ENCODE measurements at regions not wholly inside any gene's neighbourhood (a gene's known extent, or its start where the extent isn't known, plus 50 kb on each side); places are given as distances from the start of the nearest gene placed in this dataset.
A peak's percentile ranks its signal among the peaks of the same experiment; 100 is the strongest.
"Not testable (repeated sequence)": the region's sequence is repeated elsewhere in the genome, so short reads cannot be mapped to it uniquely, and the experiment has no call there.

DNA sequence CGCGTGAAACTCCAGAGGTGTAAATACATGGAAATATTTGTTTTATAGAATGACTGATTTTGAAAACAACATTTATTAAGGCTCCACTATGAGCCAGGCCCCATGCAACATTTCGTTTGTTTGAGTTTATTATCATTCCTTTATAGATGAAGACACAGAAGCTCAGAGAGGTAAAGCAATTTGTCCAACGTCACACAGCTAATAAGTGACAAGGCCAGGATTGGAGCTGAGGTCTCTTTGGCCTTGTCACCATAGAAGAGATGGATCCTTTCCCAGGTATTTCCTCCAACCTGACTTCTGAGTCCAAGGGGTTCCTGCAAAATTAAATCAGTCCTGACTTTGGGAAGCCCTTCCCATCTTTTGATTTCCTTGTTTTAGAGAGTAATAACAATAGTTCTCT is 98.0 kb downstream of the SYF2 start:
- no peak for DNase-seq

DNA sequence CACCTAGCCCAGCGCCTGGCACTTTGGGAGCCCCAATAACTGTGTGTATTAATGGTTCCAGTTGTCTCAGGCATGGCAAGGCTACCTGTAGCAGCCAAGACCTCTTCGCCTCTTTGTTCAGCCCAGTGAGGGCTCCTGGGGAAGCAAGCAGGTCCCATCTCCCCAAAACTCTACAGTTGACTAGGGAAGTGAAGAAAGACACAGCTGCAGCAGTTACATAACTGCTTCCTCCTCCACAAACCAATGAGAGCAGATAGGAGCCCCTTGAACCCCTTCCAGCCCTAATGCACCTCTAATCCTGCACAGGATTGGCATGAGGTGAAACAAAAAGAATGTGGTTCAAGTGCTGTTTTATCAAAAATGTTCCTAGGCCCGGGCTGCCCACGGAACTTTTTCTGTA is 100.5 kb downstream of the SYF2 start:
- DNase-seq = no peak

DNA sequence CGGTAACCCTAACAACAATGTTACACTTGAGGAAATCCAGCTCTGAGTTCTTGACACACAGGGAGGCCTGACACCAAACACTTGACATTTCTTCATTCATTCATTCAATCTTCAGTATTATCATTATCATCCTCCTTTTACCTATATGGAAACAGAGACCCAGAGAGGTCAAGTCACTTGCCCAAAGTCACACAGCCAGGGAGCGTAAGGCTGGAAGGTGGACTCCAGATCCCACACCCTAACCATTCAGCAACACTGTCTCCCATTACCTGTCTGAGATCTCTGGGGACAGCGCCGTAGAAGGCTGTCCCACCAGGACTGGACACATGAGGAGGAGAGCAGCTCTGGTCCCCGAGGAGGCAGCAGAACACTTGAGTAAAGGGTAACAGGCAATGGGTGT is 101.4 kb downstream of the SYF2 start:
- DNase-seq = no peak

DNA sequence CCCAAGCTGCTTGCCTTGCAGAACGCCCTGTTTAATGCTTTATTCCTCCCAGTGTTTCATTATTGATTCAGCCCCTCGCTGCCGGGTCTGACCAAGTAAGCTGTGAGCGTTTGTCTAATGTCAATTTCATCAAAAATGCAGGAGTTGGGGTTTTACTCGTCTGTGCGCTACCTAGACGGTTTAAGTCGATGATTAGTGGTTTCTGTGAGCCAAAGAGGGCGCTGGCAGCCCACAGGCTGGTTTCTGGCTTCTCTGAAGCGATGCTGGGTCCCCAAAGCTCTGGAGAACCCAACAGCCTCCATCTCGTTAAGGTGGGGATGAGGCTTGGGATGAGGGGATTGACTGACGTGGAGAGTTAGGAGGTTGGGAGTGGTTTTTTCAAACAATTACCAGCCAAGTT is 102.9 kb downstream of the SYF2 start:
- DNase-seq = no peak

DNA sequence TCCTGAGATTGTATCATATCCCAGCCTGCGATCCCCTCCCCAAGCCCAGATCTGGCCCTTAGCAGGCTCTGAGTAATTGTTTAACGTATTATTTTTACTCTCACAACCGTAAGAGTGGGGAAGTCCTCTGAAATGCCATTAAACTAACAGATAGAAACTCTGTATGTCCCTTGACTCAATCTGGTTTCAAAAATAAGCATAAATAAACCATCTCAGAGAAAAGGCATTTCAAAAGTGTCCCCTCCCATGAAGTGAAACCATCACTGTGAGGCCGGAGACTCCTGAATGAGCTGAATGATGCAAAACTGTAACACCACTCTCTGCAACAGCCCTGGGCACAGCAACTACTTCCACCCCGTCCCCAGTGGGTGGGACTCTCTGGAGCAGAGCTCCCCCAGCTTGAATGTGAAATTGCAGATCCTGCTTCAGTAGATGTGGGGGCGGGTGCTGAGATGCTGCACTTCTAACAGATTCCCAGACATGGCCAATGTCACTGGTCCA is 104.1 kb downstream of the SYF2 start:
- DNase-seq = peak in 1 of 56 donors; percentile 15

DNA sequence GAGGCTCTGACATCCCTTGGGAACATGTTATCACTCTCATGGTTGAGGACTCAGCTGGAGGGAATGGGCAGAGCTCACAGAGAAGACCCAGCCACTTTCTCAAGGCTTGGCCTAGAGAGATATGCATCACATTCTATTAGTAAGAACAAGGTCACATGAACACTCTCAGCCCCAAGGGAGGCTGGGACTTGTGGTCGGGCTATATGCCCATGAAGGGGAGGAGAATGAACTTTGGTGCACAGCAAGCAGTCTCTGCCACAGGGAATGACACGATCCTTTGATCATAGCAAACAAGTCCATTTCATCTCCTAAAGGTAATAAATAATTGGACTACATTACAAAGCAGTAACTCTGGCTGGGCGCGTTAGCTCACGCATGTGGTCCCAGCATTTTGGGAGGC is 105.7 kb downstream of the SYF2 start:
- no peak for DNase-seq

DNA sequence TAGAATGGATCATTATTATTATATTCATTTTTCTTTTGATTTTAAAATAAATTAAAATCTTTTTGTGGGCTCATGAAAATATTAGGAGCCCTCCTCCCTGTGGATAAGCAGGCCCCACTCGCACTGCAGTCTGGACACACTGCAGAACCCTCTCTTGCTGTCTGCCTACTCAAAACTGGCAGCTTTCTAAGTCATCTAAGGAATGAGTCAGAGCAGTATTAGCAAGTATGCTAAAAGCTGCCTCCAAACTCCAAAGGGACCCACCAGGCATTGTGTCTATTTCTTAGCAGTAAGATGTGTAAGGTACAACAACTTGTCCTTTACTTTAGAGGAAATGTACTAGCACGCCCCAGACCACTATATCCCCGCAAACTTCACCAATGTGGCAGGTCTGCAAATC is 108.8 kb downstream of the SYF2 start:
- peak in 6 of 56 donors; percentile 8 to 25 (median 14) for DNase-seq

DNA sequence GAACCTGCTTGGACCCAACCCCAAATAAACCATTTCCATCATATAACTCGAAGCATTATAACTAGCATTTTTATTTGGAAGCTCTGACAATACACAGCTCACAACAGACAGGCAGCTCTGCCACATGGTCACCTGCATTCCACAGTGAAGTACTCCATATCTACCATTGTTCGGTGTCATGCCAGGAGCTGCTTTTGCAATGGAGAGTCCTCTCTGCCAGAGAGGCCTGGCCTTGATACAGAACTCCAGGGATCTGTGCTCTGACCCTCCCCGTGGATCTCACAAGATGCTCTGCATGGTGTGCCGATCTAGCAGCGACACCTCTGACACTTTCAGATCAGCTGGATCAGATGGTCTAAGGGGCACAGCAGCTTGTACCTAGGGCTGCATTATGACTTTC is 109.6 kb downstream of the SYF2 start:
- no peak for DNase-seq

DNA sequence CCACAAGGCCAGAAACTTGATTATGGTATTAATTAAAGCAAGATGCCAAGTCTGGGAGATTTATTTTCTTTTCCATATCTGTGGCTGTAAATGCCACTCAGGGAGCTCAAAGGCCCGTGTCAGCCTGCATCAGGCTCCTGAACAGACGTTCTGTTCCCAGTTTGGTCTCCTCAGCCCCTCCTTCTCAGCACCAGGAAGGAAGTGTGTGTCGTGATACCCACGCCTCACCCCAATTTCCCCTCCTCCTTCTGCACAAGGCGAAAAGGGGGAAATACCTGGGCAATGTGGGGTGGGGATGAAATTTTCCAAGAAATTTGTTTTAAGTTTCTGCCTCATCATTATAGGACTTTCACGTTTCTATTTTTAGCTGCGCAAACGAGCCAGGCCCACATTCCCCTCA is 112.0 kb downstream of the SYF2 start:
- no peak for DNase-seq

DNA sequence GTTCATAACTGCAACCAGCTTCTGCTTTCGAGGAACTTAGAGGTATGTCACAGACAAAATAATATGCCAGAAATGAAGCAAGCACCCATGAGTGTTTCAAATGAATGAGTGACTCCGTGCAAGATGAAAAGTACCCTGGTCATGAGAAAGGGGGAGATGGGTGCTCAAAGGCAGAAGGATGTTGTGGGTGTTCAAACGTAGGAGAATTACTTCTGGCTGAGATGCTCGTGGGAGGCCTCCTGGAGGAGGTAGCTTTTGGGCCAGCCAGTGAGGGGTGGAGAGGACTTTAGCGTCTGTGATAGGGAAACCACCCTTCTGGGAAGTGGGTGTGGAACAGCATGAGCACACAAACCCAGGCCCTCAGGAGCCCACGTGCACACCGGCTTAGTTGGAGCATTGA is 113.8 kb downstream of the SYF2 start:
- DNase-seq = no peak

DNA sequence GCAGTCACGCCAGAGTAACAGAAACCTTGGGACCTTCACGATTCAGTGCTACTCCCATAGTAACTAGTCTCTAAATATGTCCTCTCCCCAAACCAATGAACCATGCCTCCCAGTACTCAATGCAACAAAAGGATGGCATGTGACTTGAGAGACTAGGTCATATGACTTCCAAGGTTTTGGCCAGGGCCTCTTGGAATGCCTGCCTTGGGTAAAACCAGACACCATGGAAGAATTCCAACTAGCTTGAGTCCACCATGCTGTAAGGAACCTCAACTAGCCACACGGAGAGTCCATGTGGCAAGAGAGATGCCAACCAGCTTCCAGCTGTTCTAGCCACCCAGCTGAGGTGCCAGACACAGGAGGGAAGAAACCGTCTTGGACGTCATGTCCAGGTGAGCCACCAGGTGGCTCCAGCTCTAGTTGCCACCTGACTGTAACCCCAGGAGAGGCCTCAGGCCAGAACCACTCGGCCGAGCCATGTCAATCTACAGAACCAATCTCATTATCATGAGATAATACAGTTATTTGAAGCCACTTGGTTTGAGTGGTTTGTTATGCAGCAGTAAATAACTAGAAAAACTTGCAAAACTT is 115.0 kb downstream of the SYF2 start:
- DNase-seq = no peak

DNA sequence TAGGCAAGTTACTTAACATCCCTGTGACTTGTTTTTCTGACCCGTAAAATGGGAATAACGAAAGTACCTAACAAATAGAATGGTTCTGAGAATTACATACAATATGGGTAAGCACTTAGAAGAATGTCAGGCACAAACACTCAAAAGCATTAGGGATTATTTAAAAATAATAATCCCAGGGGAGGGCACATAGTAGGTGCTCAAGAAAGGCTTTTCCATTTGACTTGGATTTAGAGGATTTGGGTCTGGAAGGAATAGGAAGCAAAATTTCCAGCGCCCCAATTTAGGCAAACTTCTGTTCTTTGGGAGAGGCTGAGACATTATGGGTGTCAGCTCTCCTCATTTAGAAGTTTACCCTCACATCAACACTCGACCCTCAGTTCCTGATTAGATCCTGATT is 115.5 kb downstream of the SYF2 start:
- no peak for DNase-seq

DNA sequence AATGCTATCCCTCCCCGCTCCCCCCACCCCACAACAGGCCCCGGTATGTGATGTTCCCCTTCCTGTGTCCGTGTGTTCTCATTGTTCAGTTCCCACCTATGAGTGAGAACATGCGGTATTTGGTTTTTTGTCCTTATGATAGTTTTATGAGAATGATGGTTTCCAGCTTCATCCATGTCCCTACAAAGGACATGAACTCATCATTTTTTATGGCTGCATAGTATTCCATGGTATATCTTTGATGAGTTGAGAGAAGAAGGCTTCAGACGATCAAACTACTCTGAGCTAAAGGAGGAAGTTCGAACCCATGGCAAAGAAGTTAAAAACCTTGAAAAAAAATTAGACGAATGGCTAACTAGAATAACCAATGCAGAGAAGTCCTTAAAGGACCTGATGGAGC is 116.2 kb downstream of the SYF2 start:
- not testable (repeated sequence) for DNase-seq

DNA sequence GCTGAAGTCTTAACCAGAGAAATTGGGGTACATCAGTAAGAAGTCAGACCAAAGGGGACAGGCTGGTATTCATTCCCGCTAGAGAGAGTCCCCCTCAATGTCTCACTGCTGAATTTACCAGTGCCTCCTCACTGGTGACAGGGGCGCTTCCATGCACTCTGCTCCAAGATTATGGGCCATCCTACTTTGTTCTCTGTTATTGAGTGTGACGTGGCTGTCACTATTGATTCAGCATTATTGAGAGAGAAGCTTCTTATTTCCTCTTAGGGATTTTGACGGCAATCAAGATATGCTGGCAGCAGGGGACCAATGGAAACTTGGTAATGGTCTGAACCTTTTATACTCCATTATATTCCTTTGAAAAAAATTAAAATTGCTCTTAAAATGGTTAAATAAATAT is 118.6 kb downstream of the SYF2 start:
- DNase-seq = no peak

DNA sequence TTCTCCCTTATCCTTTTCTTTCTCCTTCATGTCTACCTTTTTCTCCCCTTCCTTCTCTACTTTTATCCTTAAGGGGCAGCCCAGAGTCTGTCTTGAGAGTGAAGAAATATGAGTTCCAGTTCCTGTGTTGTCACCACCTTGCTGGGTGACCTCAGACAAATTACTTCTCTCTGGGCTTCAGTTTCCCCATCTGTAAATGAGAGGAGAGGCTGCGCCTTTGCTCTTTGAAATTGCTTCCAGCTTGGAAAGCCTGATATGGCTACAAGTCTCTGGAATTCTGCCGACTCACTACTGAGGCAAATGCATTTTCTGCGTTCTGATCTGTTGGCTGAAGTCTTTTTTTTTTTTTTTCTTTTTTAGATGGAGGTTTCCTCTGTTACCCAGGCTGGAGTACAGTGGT is 119.2 kb downstream of the SYF2 start:
- DNase-seq = no peak

DNA sequence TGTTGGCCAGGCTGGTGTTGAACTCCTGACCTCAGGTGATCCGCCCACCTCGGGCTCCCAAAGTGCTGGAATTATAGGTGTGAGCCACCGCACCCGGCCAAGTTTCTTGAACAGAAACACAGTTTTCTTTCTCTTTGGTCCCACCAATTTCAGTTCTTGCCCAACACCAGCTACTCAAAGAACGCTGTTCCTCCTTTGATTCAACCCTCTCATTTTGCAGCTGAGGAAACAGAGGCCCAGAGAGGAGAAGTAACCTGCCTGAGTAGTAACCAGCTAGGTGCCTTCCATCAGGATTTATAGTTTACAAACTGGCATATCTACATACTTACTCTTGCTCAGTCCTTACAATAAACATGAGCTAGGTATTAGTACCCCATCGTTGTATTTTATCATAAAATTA is 119.9 kb downstream of the SYF2 start:
- no peak for DNase-seq

DNA sequence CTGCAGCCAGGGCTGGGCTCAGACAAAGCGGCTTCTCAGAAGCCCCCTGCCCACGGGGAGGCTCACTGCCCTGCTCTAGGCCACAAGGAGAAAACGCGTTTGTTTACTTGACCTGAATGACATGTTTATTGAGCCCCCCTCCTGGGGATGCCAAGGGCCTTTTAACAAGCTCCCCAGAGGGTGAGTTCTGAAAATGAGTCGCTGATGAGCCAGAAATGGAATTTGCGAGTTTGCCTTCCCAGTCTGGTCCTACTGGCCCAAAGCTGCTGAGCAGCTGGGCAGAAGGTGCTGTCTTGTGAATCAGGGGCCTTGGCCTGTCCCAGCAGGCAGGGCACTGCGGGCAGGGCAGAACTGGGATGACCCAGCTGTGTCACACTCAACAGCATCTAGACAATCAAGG is 120.6 kb downstream of the SYF2 start:
- no peak for DNase-seq

DNA sequence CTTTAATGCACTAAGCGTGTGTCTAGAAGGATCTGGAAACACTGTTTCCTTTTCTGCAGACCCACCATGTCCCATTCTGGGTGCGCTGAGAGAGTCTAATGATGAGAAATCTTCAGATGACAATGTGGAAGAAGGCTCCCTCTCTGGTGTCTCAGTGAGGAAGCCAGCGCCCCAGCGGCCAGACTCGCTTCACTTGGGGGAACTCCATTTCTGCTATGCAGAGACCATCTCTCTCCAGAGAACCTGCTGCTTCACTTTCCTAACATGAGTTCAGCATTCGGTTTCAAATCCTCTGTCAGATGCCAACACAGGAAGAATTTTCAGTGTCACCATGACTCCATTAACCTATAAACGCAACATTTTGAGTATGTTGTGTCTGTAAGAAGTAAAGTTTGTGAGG is 121.8 kb downstream of the SYF2 start:
- DNase-seq = no peak

DNA sequence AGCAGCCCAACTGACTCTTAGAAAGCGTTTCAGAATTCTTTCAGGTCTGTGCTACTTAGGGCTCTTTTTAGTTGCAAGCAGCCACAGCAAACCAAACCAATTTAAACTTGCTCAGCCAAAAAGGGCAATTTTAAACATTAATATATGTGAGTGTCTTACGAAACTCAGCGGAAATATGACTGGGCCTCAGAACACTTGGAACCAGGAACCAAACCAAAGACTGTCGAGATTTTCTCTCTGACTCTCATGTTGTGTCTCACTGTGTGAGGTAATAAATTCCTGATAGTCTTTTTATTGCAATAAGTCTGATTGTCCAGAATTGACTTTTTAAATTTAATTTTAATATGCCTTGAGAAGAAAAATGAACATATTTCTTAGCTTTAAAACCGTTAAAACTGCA is 122.3 kb downstream of the SYF2 start:
- DNase-seq = no peak

DNA sequence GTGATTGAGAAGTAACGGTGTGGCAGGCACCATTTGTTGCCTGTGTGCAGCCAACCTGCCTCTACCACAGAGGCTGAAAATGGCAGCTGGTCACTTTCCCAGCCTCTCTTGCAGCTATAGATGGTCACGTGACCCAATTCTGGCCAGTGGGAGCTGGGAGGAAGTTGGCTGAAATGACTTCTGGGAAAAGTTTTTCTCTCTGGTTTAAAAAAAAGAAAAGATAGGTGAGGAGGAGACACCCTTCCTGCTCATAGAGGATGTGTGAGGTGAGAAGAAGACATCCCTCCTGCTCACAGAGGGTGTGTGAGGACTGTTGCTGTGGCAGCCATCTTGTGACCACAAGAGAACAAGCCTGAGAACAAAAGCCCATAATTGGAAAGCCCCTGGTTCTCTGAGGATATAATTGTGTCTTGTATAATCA is 122.8 kb downstream of the SYF2 start:
- DNase-seq = no peak

DNA sequence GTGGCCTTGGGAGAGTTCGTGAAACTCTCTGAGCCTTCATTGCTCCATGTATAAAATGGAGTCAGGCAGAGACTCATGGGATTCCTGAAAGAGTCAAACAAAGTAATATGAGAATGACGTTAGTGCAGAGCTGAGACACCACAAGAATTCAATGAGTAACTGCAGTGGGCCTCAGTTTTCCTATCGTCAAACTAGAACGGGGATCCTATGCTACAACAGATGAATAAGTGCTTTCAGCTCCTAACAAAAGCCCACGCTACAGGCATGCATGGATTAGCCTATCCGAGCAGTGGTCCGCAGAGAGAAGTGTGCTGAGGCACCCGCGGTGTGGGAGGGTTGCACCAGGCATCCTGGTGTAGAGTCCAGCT is 124.7 kb downstream of the SYF2 start:
- DNase-seq = no peak

DNA sequence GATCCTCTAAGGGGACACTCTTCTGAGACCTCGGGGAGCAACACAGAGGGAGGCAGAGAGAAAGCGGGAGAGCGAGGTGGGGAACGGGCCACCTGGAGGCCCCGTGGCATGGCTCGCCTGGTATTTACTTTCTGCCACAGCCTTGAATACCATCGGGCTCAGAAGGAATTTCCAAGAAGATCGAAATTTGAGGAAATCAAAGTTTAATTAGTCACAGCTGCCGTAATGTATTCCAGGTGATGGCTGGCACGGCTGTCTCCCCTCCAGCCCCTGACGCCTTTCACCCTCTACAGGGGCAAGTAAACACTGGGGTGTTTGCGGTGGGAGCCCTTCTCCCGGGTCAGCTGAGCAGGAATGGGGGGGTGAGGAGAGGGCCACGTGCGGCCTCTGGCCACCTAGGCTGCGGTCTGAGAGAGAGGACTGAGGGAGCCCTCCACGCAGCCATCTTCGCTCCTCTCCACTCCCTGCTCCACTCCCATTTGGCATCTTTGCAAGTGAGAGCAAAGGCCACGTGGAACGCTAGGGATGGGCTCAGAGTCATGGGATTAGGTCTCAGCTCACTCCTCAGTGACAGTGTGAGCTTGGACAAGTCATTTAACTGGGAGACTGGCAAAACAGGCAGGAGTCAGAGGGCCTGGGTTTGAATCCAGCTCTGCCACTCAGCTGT is 125.2 kb downstream of the SYF2 start:
- DNase-seq = no peak

DNA sequence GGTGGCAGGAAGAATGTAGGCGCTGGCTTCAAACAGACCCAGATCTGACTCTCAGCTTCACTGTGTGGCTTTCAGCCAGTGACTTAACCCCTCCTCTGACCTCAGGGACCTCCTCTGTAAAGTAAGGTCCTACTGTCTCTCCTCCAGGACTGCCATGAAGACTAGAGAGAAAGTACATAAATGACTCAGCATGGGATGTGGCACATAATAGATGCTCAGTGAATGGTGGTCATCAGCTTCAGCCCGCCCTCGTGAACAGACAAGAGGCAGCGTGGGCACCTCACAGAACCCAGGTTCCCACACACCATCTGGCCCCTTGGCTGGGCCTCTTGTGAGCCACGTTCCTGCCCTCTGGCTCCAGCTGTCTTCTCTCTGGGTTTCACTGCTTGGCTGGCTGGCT is 126.0 kb downstream of the SYF2 start:
- no peak for DNase-seq

DNA sequence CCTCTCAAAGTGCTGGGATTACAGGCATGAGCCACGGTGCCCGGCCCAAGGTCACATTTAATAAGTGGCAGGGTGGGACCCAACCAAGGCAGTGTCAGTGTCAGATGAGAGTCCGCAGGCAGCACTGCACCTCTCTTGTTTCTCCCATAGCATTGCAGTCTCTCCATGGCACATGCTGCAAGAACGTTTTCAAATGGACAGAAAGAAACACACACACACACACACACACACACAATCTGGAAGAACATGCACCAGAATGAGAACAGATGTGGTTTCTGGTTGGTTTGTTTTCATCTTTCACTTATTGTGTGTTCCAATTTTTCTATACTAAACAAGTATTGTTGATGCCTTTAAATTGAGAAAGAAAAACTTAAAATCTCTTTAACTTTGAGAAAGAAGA is 126.5 kb downstream of the SYF2 start:
- no peak for DNase-seq
